Thymus (tissue), 11 donors: ENCODE measurements at regions not wholly inside any gene's neighbourhood (a gene's known extent, or its start where the extent isn't known, plus 50 kb on each side); places are given as distances from the start of the nearest gene placed in this dataset.

ENCODE experiments used
- DNase-seq, 9 donors: peaks; one replicate each; pipeline ENCODE4 v3.0.0-alpha.2; 2013; ENCODE audit warnings: low spot score in 9 of 9, low read depth in 6 of 9, missing footprints in 1 of 9
- H3K27ac ChIP-seq, 2 donors: one replicate each; pipeline ENCODE4 v1.5.1; 2013; ENCODE audit warnings: control low read depth in 1 of 2, low read depth in 1 of 2, low read length in 1 of 2, mild to moderate bottlenecking in 1 of 2, moderate library complexity in 1 of 2
- H3K27me3 ChIP-seq, 2 donors: one replicate each; pipeline ENCODE4 v1.5.1; 2013; ENCODE audit warnings: low read length in 1 of 2; ENCODE audit not compliant: control insufficient read depth in 2 of 2, insufficient read depth in 1 of 2
- H3K36me3 ChIP-seq, 2 donors: one replicate each; pipeline ENCODE4 v1.5.1; 2013; ENCODE audit warnings: low read length in 1 of 2, mild to moderate bottlenecking in 1 of 2, moderate library complexity in 1 of 2; ENCODE audit not compliant: control insufficient read depth in 2 of 2, insufficient read depth in 2 of 2
- H3K4me1 ChIP-seq, 2 donors: one replicate each; pipeline ENCODE4 v1.5.1; 2013; ENCODE audit warnings: low read length in 2 of 2; ENCODE audit not compliant: control insufficient read depth in 2 of 2, insufficient read depth in 2 of 2
- H3K4me3 ChIP-seq, 2 donors: one replicate each; pipeline ENCODE4 v1.5.1; 2013; ENCODE audit warnings: low read length in 2 of 2, control low read depth in 1 of 2, mild to moderate bottlenecking in 1 of 2
- H3K9me3 ChIP-seq, 2 donors: one replicate each; pipeline ENCODE4 v1.5.1; 2013; ENCODE audit warnings: low read length in 1 of 2, mild to moderate bottlenecking in 1 of 2; ENCODE audit not compliant: control insufficient read depth in 2 of 2, insufficient read depth in 1 of 2
- WGBS: extraction: QIAGEN DNeasy Blood & Tissue Kit; methylation state at CpG from one replicate; pipeline ENCODE4 v1.1.7; 2013; 5-methylcytosine and 5-hydroxymethylcytosine counted together
- donor health status: healthy.

GRCh38 chrX:137988470-137988869 lies 422.5 kb downstream of the ZIC3 start:
- Histone ChIP-seq H3K4me3 (no peak overlapping the region), H3K27ac (no peak overlapping the region), H3K4me1 (no peaks in the 10 kb centered on the region), H3K36me3 (no peaks in the 10 kb centered on the region), H3K27me3 (no peaks in the 10 kb centered on the region), H3K9me3 (no peaks in the 10 kb centered on the region)
- DNase-seq = no peak
- 94% methylated on average over 1 of the region's 1 CpG for WGBS

GRCh38 chrX:137998619-137999018 lies 432.7 kb downstream of the ZIC3 start:
- Histone ChIP-seq H3K27ac (no peak overlapping the region), H3K4me3 (no peak overlapping the region), H3K4me1 (no peaks in the 10 kb centered on the region), H3K36me3 (no peaks in the 10 kb centered on the region), H3K27me3 (no peaks in the 10 kb centered on the region), H3K9me3 (no peaks in the 10 kb centered on the region)
- WGBS = 85% methylated on average over 1 of the region's 1 CpG
- DNase-seq = no peak

GRCh38 chrX:137999071-137999470 lies 433.1 kb downstream of the ZIC3 start:
- no peak for DNase-seq
- Histone ChIP-seq H3K27me3 (no peaks in the 10 kb centered on the region), H3K9me3 (no peaks in the 10 kb centered on the region), H3K36me3 (no peaks in the 10 kb centered on the region), H3K4me3 (no peak overlapping the region), H3K27ac (no peak overlapping the region), H3K4me1 (no peaks in the 10 kb centered on the region)
- 84% methylated on average over 3 of the region's 3 CpGs for WGBS

GRCh38 chrX:137999552-137999951 lies 433.6 kb downstream of the ZIC3 start:
- no peak overlapping the region for H3K27ac ChIP-seq
- no peak overlapping the region for H3K4me3 ChIP-seq
- no peaks in the 10 kb centered on the region for H3K4me1 ChIP-seq
- H3K27me3 ChIP-seq = no peaks in the 10 kb centered on the region
- WGBS = 71% methylated on average over 3 of the region's 3 CpGs
- DNase-seq = no peak
- H3K36me3 ChIP-seq = no peaks in the 10 kb centered on the region
- no peaks in the 10 kb centered on the region for H3K9me3 ChIP-seq

- H3K36me3 ChIP-seq = no peaks in the 10 kb centered on the region
- DNase-seq = no peak
- 92% methylated on average over 1 of the region's 1 CpG for WGBS
Observed at GRCh38 chrX:138001226-138001625, 435.3 kb downstream of the ZIC3 start.

GRCh38 chrX:138006180-138006579 lies 440.3 kb downstream of the ZIC3 start:
- no peak overlapping the region for H3K27ac ChIP-seq

More at GRCh38 chrX:138001226-138001625, 435.3 kb downstream of the ZIC3 start:
- no peaks in the 10 kb centered on the region for H3K9me3 ChIP-seq
- H3K27ac ChIP-seq = no peak overlapping the region
- H3K4me3 ChIP-seq = no peak overlapping the region
- H3K27me3 ChIP-seq = no peaks in the 10 kb centered on the region
- H3K4me1 ChIP-seq = no peaks in the 10 kb centered on the region

GRCh38 chrX:138008281-138008680 lies 442.4 kb downstream of the ZIC3 start:
- no peak for DNase-seq
- Histone ChIP-seq H3K27ac (no peak overlapping the region), H3K36me3 (no peaks in the 10 kb centered on the region), H3K4me1 (no peaks in the 10 kb centered on the region), H3K9me3 (no peaks in the 10 kb centered on the region), H3K27me3 (no peaks in the 10 kb centered on the region), H3K4me3 (no peak overlapping the region)
- WGBS = 55% methylated on average over 5 of the region's 5 CpGs

More at GRCh38 chrX:138006180-138006579, 440.3 kb downstream of the ZIC3 start:
- no peaks in the 10 kb centered on the region for H3K4me1 ChIP-seq
- DNase-seq = no peak
- 92% methylated on average over 4 of the region's 4 CpGs for WGBS
- H3K36me3 ChIP-seq = no peaks in the 10 kb centered on the region
- H3K4me3 ChIP-seq = no peak overlapping the region
- no peaks in the 10 kb centered on the region for H3K27me3 ChIP-seq
- no peaks in the 10 kb centered on the region for H3K9me3 ChIP-seq

- Histone ChIP-seq H3K4me3 (no peak overlapping the region), H3K9me3 (no peaks in the 10 kb centered on the region), H3K27me3 (no peaks in the 10 kb centered on the region), H3K36me3 (no peaks in the 10 kb centered on the region), H3K27ac (no peak overlapping the region), H3K4me1 (no peaks in the 10 kb centered on the region)
- DNase-seq = no peak
- WGBS = 91% methylated on average over 2 of the region's 2 CpGs
Observed at GRCh38 chrX:138011468-138011867, 445.5 kb downstream of the ZIC3 start.

GRCh38 chrX:138014577-138014976 lies 448.6 kb downstream of the ZIC3 start:
- no peak for DNase-seq
- no peak overlapping the region for H3K4me3 ChIP-seq
- no peak overlapping the region for H3K27ac ChIP-seq
- no peaks in the 10 kb centered on the region for H3K27me3 ChIP-seq
- WGBS = 54% methylated on average over 3 of the region's 3 CpGs
- no peaks in the 10 kb centered on the region for H3K4me1 ChIP-seq
- no peaks in the 10 kb centered on the region for H3K9me3 ChIP-seq
- H3K36me3 ChIP-seq = no peaks in the 10 kb centered on the region
